Prostate gland (tissue), 2 donors: ENCODE measurements at regions not wholly inside any gene's neighbourhood (a gene's known extent, or its start where the extent isn't known, plus 50 kb on each side); places are given as distances from the start of the nearest gene placed in this dataset.
"Not testable (repeated sequence)": the region's sequence is repeated elsewhere in the genome, so short reads cannot be mapped to it uniquely, and the experiment has no call there.

ENCODE experiments used
- DNase-seq: peaks from one replicate; pipeline ENCODE4 v3.0.0-alpha.2; 2019; ENCODE audit warnings: low spot score
- H3K27ac ChIP-seq, 2 donors: fragments of 200-600 bp; sonication (generic); 2 replicates each; pipeline ENCODE4 v1.5.1; 2017 to 2019
- H3K27me3 ChIP-seq: fragments of 200-600 bp; sonication (generic); replicated peaks from 2 replicates; pipeline ENCODE4 v1.5.1; 2019; ENCODE audit not compliant: insufficient read depth
- H3K36me3 ChIP-seq, 2 donors: fragments of 200-600 bp; sonication (generic); 1 replicate in 1 of 2; 2 replicates in 1 of 2; pipeline versions ENCODE4 v1.5.1 to v1.8.1; 2017 to 2019
- H3K4me1 ChIP-seq: fragments of 200-600 bp; sonication (generic); replicated peaks from 2 replicates; pipeline ENCODE4 v1.5.1; 2019
- H3K4me3 ChIP-seq, 2 donors: fragments of 200-600 bp; sonication (generic); 2 replicates each; pipeline ENCODE4 v1.5.1; 2017 to 2019
- H3K9me3 ChIP-seq: fragments of 200-600 bp; sonication (generic); 2 replicates; pipeline ENCODE4 v1.5.1; 2017
- POLR2A ChIP-seq: fragments of 450-650 bp; IDR thresholded peaks from one replicate; pipeline ENCODE4 v1.6.1; 2016; ENCODE audit warnings: antibody characterized with exemption, mild to moderate bottlenecking
- POLR2AphosphoS5 ChIP-seq: sonication (generic); formaldehyde crosslinking; IDR thresholded peaks from one replicate; pipeline ENCODE4 v1.6.1; 2017; ENCODE audit warnings: antibody characterized with exemption
- WGBS: methylation state at CpG from one replicate; pipeline ENCODE4 v1.1.5; 2018; 5-methylcytosine and 5-hydroxymethylcytosine counted together
- intact Hi-C: fragments of 100-400 bp; cut with DNase I; formaldehyde crosslinking; loops from one replicate; pipeline ENCODE4 v1.14.2; 2022
- TF ChIP-seq, protein P1 (sequence below), 4 experiments: fragments of 200-600 bp in 2 of 4; fragments of 450-650 bp in 2 of 4; sonication (generic) in 2 of 4; IDR thresholded peaks; 1 replicate in 3 of 4; 2 replicates in 1 of 4; pipeline ENCODE4 v1.5.1; 2016 to 2019; ENCODE audit warnings: antibody characterized with exemption in 4 of 4, mild to moderate bottlenecking in 2 of 4, moderate library complexity in 2 of 4

DNA sequence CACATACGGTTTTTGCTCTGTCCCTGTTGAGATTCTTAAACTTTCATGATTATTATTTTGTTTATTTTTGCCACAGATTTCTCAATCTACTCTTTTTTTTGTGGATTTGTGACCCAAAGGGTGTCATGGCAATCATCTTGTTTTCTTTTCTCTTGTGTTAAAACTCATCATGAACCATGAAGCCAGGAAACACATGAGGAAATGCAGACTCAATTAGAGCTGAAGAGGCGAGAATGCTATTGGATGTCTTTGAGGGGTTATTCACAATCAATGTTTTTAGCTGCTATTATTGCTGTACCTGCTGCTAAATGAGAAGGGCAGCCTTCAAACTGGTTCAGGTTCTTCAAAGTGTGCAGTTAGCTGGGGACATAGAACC is 99.5 kb upstream of the MMADHC start:
- 76% methylated on average over 2 of the region's 2 CpGs for WGBS
- Histone ChIP-seq H3K4me3 (no peak overlapping the region), H3K36me3 (no peaks in the 10 kb centered on the region), H3K9me3 (no peaks in the 10 kb centered on the region), H3K27me3 (no peaks in the 10 kb centered on the region), H3K4me1 (no peaks in the 10 kb centered on the region), H3K27ac (no peak overlapping the region)
- DNase-seq = no peak
- intact Hi-C loops = no loop called here
- TF ChIP-seq, protein P1, sequence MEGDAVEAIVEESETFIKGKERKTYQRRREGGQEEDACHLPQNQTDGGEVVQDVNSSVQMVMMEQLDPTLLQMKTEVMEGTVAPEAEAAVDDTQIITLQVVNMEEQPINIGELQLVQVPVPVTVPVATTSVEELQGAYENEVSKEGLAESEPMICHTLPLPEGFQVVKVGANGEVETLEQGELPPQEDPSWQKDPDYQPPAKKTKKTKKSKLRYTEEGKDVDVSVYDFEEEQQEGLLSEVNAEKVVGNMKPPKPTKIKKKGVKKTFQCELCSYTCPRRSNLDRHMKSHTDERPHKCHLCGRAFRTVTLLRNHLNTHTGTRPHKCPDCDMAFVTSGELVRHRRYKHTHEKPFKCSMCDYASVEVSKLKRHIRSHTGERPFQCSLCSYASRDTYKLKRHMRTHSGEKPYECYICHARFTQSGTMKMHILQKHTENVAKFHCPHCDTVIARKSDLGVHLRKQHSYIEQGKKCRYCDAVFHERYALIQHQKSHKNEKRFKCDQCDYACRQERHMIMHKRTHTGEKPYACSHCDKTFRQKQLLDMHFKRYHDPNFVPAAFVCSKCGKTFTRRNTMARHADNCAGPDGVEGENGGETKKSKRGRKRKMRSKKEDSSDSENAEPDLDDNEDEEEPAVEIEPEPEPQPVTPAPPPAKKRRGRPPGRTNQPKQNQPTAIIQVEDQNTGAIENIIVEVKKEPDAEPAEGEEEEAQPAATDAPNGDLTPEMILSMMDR (IDR thresholded peaks at IDR 0.05) = no peak
- TF ChIP-seq POLR2AphosphoS5 = no peak
- no peak for TF ChIP-seq POLR2A

DNA sequence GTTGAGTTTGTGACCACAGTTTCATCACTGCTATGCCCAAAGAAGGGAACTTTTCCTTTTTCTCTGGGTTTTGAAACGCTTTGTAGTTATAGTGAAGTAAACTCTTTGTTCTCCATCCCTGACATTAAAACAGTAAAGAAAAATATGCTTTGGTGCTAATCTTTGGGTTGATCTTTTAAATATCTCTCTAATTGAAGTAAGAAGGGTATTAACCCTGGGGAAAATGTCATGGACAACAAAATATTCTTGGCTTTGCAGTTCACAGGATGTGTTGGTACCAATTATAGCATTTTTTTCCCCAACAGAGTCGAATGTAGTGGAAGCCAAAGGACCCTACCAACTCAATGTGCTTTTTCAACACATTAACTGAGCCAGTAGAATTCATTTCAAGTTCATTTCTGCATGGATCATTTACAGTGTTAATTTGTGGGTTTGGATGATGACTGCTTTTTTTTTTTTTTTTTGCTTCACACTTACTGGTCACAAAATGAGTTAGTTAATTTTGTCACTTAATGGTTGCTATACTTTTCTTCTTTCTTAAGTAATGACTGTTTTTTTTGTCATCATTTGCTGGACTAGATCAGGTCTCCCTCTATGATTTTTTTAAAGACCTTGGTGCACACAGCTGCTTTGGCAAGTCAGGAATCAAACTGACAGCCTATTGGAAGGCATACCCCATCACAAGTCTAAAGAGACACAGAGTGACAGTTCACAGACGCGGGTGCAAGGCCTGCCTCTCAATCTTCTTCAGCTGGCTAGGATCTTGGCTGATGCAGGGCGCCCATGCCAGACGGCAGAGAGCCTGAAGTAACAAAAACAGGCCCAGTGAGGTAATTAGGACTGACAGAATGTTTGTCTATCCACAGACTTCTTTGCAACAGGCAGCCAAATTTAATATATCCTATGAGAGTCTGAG is 98.8 kb upstream of the MMADHC start:
- Histone ChIP-seq H3K27ac (no peak overlapping the region), H3K4me1 (no peaks in the 10 kb centered on the region), H3K36me3 (no peaks in the 10 kb centered on the region), H3K4me3 (no peak overlapping the region), H3K9me3 (no peaks in the 10 kb centered on the region), H3K27me3 (no peaks in the 10 kb centered on the region)
- TF ChIP-seq POLR2A (no peak), POLR2AphosphoS5 (no peak)
- TF ChIP-seq, protein P1 (IDR thresholded peaks at IDR 0.05) = no peak
- intact Hi-C loops = no loop called here
- WGBS = 62% methylated on average over 6 of the region's 6 CpGs
- DNase-seq = no peak

DNA sequence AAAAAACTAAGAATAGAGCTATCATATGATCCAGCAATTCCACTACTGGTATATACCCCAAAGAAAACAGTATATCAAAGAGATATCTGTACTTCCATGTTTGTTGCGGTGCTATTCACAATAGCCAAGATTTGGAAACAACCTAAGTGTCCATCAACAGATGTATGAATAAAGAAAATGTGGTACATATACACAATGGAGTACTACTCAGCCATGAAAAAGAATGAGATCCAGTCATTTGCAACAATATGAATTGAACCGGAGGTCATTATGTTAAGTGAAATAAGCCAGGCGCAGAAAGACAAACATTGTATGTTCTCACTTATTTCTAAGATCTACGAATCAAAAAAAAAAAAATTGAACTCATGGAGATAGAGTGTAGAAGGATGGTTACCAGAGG is 97.8 kb upstream of the MMADHC start:
- intact Hi-C loops, H3K4me1 ChIP-seq, H3K27me3 ChIP-seq, H3K36me3 ChIP-seq, H3K27ac ChIP-seq, H3K9me3 ChIP-seq, DNase-seq, H3K4me3 ChIP-seq: not testable (repeated sequence)
- WGBS = 97% methylated on average over 4 of the region's 4 CpGs

DNA sequence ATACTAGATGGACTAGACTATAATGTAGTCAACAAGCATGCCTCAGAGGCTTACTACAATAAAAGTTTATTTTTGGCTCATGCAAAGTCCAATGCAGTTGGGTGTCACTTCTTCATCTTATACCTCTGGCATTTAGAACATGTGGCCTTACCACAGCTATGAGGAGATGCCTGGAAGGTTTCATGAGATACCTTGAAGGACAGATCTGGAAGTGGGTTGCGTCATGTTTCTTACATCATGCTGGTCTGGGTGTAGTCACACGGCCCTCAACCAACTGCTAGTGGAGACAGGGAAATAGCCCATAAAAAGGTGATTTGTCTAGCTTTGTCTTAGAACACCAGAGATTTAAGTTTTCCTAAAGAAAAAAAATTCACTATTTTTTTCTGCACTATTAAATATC is 91.7 kb upstream of the MMADHC start:
- Histone ChIP-seq H3K4me1 (no peaks in the 10 kb centered on the region), H3K36me3 (no peaks in the 10 kb centered on the region), H3K27ac (no peak overlapping the region), H3K27me3 (no peaks in the 10 kb centered on the region), H3K4me3 (no peak overlapping the region), H3K9me3 (no peaks in the 10 kb centered on the region)
- DNase-seq = no peak
- intact Hi-C loops = no loop called here
- TF ChIP-seq, protein P1 (IDR thresholded peaks at IDR 0.05) = no peak
- TF ChIP-seq POLR2AphosphoS5 (no peak), POLR2A (no peak)
- 95% methylated on average over 2 of the region's 2 CpGs for WGBS

DNA sequence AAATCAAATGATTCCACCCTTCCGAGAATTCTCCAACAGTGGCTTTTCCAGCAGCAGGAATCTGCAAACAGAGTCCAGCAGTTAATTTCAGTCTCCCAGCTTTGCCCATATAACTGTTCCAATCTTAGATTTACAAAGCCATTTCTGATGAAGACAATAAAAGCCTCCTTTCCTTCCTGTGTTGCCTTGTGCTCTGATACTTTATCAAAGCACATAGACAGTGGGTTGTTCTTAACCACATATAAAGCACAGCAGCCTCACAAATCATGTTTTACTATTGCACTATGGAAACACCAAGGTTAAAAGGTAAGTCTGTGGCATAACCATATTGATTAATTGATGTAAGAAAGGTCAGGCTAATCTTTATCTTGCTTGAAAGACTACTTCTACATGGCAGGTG is 89.8 kb upstream of the MMADHC start:
- H3K27me3 ChIP-seq = no peaks in the 10 kb centered on the region
- H3K4me3 ChIP-seq = no peak overlapping the region
- TF ChIP-seq, protein P1 (IDR thresholded peaks at IDR 0.05) = no peak
- no peak for TF ChIP-seq POLR2AphosphoS5
- TF ChIP-seq POLR2A = no peak
- no peak overlapping the region for H3K27ac ChIP-seq
- DNase-seq = no peak
- no peaks in the 10 kb centered on the region for H3K4me1 ChIP-seq
- WGBS = 71% methylated on average over 1 of the region's 1 CpG
- H3K9me3 ChIP-seq = no peaks in the 10 kb centered on the region
- H3K36me3 ChIP-seq = no peaks in the 10 kb centered on the region
- intact Hi-C loops = no loop called here
